Brain microvascular endothelial cell (primary cell): ENCODE measurements at regions not wholly inside any gene's neighbourhood (a gene's known extent, or its start where the extent isn't known, plus 50 kb on each side); places are given as distances from the start of the nearest gene placed in this dataset.

ENCODE experiments used
- DNase-seq: peaks from one replicate; pipeline ENCODE4 v3.0.0-alpha.2; 2020
- H3K27ac ChIP-seq: fragments of 250-450 bp; sonication (Bioruptor Pico); 2 replicates; pipeline ENCODE4 v1.5.1; 2020; ENCODE audit warnings: mild to moderate bottlenecking, moderate library complexity
- H3K27me3 ChIP-seq: fragments of 250-450 bp; sonication (Bioruptor Pico); replicated peaks from 2 replicates; pipeline ENCODE4 v1.5.1; 2020; ENCODE audit warnings: mild to moderate bottlenecking
- H3K36me3 ChIP-seq: fragments of 250-450 bp; sonication (Bioruptor Pico); replicated peaks from 2 replicates; pipeline ENCODE4 v1.5.1; 2020; ENCODE audit warnings: mild to moderate bottlenecking
- H3K4me3 ChIP-seq: 2 replicates; pipeline ENCODE4 v1.5.1; 2011; ENCODE audit warnings: low read depth, mild to moderate bottlenecking, control low read depth, low read length, moderate library complexity
- in situ Hi-C: cut with HindIII; loops from 2 replicates; pipeline ENCODE4 v1.10.0; 2017; ENCODE audit warnings: low sequenced_read_pairs, low pct_ligation_motif_present
- TF ChIP-seq, protein P1 (sequence below): IDR thresholded peaks from 2 replicates; pipeline ENCODE4 v1.5.1; 2011; ENCODE audit warnings: low read depth, mild to moderate bottlenecking, moderate library complexity, low read length, control low read depth, inconsistent platforms; ENCODE audit errors: missing control alignments

DNA sequence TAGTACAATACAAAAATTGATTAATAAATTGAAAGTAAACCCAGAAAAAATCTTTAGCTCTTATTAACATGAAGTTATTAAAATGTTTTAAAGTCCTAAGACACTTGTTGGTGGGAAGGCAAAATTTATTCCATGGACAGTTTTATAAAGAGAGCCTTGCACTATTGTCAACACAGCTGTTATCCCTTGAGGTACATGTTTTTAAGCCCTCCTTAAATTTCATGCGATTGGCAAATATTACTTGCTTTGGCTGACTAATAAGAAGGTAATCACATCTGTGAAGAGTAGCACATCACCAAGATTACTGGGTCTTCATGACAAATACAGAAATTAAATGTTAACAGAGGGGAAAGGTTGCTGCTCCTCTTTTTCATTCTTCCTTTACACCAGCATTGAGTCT is 611.1 kb downstream of the BRINP3 start:
- in situ Hi-C loops: no loop called here
- H3K27ac ChIP-seq: no peak overlapping the region
- H3K4me3 ChIP-seq: no peak overlapping the region
- TF ChIP-seq, protein P1, sequence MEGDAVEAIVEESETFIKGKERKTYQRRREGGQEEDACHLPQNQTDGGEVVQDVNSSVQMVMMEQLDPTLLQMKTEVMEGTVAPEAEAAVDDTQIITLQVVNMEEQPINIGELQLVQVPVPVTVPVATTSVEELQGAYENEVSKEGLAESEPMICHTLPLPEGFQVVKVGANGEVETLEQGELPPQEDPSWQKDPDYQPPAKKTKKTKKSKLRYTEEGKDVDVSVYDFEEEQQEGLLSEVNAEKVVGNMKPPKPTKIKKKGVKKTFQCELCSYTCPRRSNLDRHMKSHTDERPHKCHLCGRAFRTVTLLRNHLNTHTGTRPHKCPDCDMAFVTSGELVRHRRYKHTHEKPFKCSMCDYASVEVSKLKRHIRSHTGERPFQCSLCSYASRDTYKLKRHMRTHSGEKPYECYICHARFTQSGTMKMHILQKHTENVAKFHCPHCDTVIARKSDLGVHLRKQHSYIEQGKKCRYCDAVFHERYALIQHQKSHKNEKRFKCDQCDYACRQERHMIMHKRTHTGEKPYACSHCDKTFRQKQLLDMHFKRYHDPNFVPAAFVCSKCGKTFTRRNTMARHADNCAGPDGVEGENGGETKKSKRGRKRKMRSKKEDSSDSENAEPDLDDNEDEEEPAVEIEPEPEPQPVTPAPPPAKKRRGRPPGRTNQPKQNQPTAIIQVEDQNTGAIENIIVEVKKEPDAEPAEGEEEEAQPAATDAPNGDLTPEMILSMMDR: no peak
- H3K27me3 ChIP-seq: no peaks in the 10 kb centered on the region
- H3K36me3 ChIP-seq: no peaks in the 10 kb centered on the region
- no peak for DNase-seq

- in situ Hi-C loops: no loop called here
- no peak for DNase-seq
- TF ChIP-seq, protein P1: no peak
- H3K36me3 ChIP-seq: no peaks in the 10 kb centered on the region
- H3K27ac ChIP-seq: no peak overlapping the region
- H3K27me3 ChIP-seq: no peaks in the 10 kb centered on the region
- H3K4me3 ChIP-seq: no peak overlapping the region
Observed at GRCh38 chr1:189868021-189868420, 609.6 kb downstream of the BRINP3 start.

DNA sequence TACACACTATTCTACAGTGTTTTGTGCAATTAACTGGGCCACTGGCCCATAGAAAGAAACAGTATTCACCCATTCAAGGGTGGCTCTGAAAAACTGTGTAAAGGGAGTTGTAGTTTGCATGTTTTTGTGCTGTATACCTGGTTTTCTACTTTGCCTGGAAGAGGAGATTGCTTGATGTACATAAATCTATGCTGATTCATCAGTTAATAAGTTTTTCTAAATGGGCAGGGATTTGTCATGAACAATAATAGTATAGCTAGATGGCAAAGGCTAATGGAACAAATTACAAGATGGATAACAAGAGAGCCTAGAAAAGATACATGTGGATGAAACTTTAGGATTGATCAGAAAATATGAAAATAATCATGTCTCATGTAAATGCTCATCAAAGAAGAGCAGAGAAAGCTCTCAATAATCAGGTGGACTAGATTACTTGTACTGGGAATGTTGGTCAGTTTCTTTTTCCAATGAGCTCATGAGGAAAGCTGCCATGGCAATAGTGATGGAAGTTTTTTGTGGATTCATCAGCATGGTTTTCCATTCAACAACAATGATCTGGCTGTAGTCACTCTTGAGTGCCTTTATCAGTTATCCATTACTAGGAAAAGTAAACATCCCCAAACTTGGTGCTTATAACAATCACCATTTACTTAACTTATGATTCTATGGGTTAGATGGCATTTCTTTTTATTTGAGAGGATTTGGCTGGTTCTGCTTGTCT is 602.8 kb downstream of the BRINP3 start:
- no peaks in the 10 kb centered on the region for H3K27me3 ChIP-seq
- TF ChIP-seq, protein P1: no peak
- in situ Hi-C loops: no loop called here
- H3K4me3 ChIP-seq: no peak overlapping the region
- no peak overlapping the region for H3K27ac ChIP-seq
- no peak for DNase-seq
- H3K36me3 ChIP-seq: no peaks in the 10 kb centered on the region

DNA sequence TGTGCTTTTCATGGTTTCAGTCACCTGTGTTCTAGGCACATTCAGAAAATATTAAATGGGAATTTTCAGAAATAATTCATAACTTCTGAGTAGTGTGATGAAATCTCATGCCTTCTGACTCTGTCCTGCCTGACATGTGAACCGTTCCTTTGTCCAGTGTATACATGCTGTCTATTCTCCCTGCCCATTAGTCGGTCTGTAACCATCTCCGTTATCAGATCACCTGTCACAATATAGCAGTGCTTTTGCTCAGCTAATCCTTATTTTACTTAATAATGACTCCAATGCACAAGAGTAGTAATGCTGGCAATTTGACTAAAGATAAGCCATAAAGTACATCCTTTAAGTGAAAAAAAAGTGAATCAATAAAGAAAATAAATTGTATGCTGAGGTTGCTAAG is 597.5 kb downstream of the BRINP3 start:
- Histone ChIP-seq H3K27me3 (no peaks in the 10 kb centered on the region), H3K4me3 (no peak overlapping the region), H3K36me3 (no peaks in the 10 kb centered on the region), H3K27ac (no peak overlapping the region)
- in situ Hi-C loops: no loop called here
- TF ChIP-seq, protein P1: no peak
- DNase-seq: no peak

- Histone ChIP-seq H3K36me3 (no peaks in the 10 kb centered on the region), H3K27ac (no peak overlapping the region), H3K4me3 (no peak overlapping the region), H3K27me3 (no peaks in the 10 kb centered on the region)
- DNase-seq: no peak
- TF ChIP-seq, protein P1: no peak
- in situ Hi-C loops: no loop called here
Observed at GRCh38 chr1:189899686-189900425, 577.8 kb downstream of the BRINP3 start.
